ENCODE measurements at regions not wholly inside any gene's neighbourhood (a gene's known extent, or its start where the extent isn't known, plus 50 kb on each side); places are given as distances from the start of the nearest gene placed in this dataset.
"Not testable (repeated sequence)": the region's sequence is repeated elsewhere in the genome, so short reads cannot be mapped to it uniquely, and the experiment has no call there.

- not testable (repeated sequence) for DNase-seq (ENCODE audit: insufficient read length, low spot score); FAIRE-seq
Measured at GRCh38 chr16:33709856-33710695, 250.7 kb downstream of the TP53TG3F start.

DNA sequence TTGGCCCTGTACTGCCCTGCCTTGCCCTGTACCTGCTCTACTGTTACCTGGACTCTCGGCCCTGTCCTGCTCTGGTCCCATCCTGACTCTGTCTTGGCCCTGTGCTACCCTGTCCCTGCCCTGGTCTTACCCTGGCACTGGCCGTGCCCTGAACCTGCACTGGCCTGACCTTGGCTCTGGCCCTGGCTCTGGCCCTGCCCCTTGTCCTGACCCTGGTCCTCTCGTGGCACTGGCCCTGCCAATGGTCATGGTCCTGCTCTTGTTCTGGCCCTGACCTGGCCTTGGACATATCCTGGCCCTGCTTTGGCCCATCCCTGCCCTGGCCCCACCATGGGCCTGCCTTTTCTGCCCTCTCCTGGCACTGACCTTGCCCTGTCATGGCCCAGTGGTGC is 251.3 kb downstream of the TP53TG3F start:
- not testable (repeated sequence) for FAIRE-seq; DNase-seq (ENCODE audit: insufficient read length, low spot score)

- FAIRE-seq; DNase-seq (ENCODE audit: insufficient read length, low spot score): not testable (repeated sequence)
Measured at GRCh38 chr16:33711616-33712015, 252.2 kb downstream of the TP53TG3F start.

DNA sequence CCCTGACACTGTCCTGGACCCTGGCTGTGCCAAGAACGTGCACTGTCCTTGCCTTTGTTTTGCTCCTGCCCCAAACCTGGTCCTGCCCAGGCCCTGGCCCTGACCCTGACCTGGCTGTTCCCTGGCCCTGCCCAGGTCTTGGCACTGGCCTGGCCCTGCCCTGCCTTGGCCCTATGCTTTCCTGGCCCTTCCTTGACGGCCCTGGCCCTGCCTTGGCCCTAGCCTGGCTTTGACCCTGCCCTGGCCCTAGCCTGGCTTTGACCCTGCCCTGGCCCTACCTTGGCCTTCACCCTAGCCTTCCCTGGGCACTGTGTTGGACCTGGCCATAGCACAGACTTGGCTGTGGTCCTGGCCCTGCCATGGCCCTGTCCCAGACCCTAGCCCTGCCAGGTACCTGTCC is 252.9 kb downstream of the TP53TG3F start:
- DNase-seq (ENCODE audit: insufficient read length, low spot score); FAIRE-seq: not testable (repeated sequence)

DNA sequence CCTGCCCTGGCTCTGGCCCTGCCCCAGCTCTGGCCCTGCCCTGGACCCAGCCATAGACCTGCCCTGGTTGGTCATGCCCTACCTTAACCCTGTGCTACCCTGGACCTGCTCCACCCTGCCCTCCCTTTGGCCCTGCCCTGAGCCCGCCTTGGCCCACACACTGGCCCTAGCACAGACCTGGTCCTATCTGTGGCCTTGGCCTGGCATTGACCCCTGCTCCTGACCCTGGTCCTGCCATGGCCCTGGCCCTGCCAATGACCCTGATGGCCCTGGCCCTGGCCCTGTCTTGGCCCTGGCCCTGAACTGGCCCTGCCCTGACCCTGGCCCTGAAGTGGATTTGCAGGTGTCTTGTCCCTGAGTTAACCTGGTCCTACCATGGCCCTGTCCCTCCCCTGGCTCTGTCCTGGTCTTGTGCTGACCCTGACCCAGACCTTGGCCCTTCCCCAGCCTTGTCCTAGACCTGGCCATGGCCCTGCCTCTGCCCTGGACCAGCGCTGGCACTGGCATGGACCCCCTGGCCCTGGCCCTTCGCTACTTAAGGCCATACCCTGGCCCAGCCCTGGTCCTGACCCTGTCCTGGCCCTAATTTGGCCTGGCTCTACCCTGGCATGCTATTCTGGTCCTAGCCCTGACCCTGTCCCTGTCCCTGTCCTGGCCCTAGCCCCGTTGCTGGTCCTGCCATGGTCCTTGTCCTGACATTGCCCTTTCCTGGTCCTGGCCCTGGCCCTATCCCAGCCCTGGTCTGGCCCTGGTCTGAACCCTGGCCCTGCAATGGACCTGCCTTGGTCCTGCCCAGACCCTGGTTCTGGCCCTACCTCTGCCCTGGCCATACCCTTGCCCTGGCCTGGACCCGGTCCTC is 253.7 kb downstream of the TP53TG3F start:
- FAIRE-seq; DNase-seq (ENCODE audit: insufficient read length, low spot score): not testable (repeated sequence)

- DNase-seq (ENCODE audit: insufficient read length, low spot score); FAIRE-seq: not testable (repeated sequence)
Measured at GRCh38 chr16:33713710-33714538, 254.5 kb downstream of the TP53TG3F start.

DNA sequence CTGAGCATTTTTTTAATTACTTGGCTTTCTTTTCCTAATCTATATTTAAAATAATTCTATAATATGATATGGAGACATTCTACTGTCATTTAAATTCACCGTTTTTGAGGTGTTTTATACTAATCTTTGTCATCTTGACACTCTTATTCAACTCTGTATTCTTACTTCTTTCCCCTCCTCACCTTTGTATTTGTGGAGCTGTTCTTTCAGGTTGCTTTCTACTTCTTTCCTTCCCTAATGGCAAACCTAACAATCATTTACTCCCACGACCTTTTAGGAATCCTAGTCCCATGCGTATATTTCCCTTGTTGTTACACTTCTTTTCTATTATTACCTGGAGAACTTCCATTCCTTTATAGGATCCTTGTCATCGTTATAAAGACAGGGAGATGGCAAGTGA is 271.8 kb downstream of the TP53TG3F start:
- FAIRE-seq; DNase-seq (ENCODE audit: insufficient read length, low spot score): not testable (repeated sequence)

- not testable (repeated sequence) for FAIRE-seq; DNase-seq (ENCODE audit: insufficient read length, low spot score)
Measured at GRCh38 chr16:33734650-33735049, 275.2 kb downstream of the TP53TG3F start.

- not testable (repeated sequence) for DNase-seq (ENCODE audit: insufficient read length, low spot score); FAIRE-seq
Measured at GRCh38 chr16:33766869-33767765, 307.7 kb downstream of the TP53TG3F start.

DNA sequence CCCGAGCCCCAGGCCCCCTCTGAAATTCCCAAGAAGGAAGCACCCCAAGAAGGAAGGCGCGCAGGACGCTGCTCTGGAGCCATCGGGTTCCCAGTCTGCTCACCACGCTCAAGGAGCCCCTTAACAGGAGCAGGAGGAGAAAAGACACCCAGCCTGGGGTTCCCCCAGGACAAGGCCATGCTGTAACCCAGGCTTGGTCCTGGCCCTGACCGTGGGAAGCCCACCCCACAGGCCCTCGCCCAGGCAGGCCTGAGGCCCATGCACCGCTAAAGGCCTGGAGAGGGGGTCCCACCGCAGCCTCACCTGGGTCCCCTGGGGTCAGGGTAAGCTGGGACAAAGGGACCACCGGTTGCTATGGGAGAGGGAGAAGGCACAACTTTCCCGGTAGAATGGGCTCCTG is 309.3 kb downstream of the TP53TG3F start:
- FAIRE-seq: not testable (repeated sequence)

DNA sequence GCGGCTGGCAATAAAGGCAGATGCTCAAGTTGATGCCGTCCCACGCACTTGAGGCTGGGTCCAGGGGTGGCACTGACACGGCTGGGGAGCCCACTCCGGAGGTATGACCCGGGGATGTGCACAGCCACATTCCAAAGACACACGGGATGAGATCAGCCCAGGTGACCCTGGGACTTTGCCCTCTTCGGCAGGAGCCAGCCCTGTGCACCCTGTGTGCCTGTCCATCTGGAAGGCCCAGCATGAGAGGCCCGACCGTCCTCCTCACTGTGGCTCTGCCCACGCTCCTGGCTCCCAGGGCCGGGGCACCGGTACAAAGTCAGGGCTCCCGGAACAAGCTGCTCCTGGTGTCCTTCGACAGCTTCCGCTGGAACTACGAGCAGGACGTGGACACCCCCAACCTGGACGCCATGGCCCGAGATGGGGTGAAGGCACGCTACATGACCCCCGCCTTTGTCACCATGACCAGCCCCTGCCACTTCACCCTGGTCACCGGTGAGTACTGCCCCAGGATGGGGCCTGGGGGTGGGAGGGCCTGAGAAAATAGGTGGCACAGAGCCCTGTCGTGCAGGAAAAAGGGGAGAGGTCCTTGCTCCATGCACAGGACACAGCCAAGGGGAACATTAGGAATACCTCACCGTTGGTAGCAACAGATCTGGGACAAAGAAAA is 309.9 kb downstream of the TP53TG3F start:
- not testable (repeated sequence) for FAIRE-seq; DNase-seq (ENCODE audit: insufficient read length, low spot score)

More for the DNA sequence above, 309.3 kb downstream of the TP53TG3F start:
- DNase-seq (ENCODE audit: insufficient read length, low spot score): not testable (repeated sequence)

GRCh38 chr16:33770478-33770877 is 311.1 kb downstream of the TP53TG3F start:
- DNase-seq (ENCODE audit: insufficient read length, low spot score); FAIRE-seq: not testable (repeated sequence)

DNA sequence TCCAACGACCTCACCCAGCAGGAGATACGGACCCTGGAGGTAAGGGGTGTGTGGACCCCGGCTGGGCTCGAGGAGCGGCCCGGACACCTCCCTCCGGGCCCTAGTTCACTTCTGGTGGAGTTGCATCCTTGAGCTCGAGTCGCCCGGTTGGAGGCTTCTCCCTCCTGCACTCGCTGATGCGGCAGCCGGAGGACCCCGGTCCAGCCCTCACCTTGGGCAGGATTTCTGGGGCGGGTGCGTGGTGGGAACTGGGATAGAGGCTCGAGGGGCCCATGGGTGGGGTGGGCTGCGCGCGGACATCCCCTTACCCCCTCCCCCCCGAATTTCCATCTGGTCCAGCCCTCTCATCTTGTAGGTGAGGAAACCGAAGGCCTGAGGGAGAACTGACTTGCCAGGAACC is 311.8 kb downstream of the TP53TG3F start:
- DNase-seq (ENCODE audit: insufficient read length, low spot score); FAIRE-seq: not testable (repeated sequence)

DNA sequence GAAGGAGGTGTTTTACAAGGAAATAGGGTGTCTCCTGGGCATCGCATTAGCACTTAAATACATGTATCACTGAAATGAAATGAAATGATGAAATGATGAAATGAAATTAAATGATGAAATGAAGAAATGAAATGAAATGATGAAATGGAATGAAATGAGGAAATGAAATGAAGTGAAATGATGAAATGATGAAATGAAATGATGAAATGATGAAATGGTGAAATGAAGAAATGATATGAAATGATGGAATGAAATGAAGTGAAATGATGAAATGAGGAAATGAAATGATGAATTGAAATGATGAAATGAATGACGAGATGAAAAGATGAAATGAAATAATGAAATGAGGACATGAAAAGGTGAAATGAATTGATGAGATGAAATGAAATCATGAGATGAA is 314.6 kb downstream of the TP53TG3F start:
- FAIRE-seq; DNase-seq (ENCODE audit: insufficient read length, low spot score): not testable (repeated sequence)

DNA sequence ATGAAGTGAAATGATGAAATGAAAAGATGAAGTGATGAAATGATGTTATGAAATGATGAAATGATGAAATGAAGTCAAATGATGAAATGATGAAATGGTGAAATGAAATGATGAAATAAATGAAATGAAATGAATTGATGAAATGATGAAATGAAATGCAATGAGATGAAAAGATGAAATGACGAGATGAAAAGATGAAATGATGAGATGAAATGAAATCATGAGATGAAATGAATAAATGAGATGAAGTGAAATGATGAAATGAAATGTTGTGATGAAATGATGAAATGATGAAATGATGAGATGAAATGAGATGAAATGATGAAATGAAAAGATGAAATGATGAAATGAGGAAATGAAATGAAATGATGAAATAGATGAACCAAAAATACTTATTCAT is 315.3 kb downstream of the TP53TG3F start:
- not testable (repeated sequence) for FAIRE-seq; DNase-seq (ENCODE audit: insufficient read length, low spot score)

GRCh38 chr16:33816328-33816944 is 357.0 kb downstream of the TP53TG3F start:
- not testable (repeated sequence) for FAIRE-seq; DNase-seq (ENCODE audit: insufficient read length, low spot score)

DNA sequence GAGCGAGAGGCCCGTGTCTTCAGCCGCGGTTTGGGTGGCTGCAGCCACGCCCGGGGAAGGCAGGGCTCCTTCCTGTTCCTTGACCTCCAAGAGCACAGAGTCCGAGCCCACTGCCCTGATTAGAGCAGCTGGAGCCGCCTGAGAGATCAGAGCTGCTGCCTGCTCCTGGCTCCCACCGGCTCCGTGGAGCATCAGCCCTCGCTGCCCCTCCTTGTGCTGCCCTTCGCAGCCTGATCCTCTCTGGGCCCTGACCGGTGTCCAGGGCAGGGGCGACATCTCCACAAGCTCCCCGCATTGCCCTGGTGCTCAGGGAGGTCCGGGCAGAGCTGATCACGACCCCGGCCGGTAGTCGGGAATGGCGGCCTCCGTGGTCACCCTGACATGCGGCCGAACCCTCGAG is 365.3 kb downstream of the TP53TG3F start:
- DNase-seq (ENCODE audit: insufficient read length, low spot score); FAIRE-seq: not testable (repeated sequence)

DNA sequence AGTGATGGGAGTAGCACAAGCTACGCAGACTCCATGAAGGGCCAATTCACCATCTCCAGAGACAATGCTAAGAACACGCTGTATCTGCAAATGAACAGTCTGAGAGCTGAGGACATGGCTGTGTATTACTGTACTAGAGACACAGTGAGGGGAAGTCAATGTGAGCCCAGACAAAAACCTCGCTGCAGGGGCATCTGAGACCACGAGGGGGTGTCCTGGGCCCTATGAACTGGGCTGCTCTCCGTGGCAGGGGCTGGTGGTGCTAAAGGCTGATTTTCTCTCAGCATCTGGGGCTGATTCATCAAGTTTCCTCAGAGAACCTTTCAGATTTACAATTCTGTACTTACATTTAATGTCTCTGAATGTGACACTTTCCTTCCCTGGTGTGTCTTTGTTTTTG is 368.1 kb downstream of the TP53TG3F start:
- not testable (repeated sequence) for FAIRE-seq; DNase-seq (ENCODE audit: insufficient read length, low spot score)
